BE2C (cell line): ENCODE measurements at regions not wholly inside any gene's neighbourhood (a gene's known extent, or its start where the extent isn't known, plus 50 kb on each side); places are given as distances from the start of the nearest gene placed in this dataset.

Source experiments
- DNase-seq: peaks from one replicate; pipeline ENCODE4 v3.0.0-alpha.2; 2020
- H3K27me3 ChIP-seq: fragments of 250-450 bp; sonication (Bioruptor Pico); 2 replicates; pipeline ENCODE4 v1.5.1; 2020; ENCODE audit warnings: mild to moderate bottlenecking
- H3K36me3 ChIP-seq: fragments of 250-450 bp; sonication (Bioruptor Pico); 2 replicates; pipeline ENCODE4 v1.5.1; 2020; ENCODE audit warnings: mild to moderate bottlenecking
- H3K4me1 ChIP-seq: fragments of 250-450 bp; sonication (Bioruptor Pico); 2 replicates; pipeline ENCODE4 v1.5.1; 2020
- H3K4me3 ChIP-seq: 2 replicates; pipeline ENCODE4 v1.5.1; 2011; ENCODE audit warnings: low read depth, low read length
- H3K9me3 ChIP-seq: fragments of 250-450 bp; sonication (Bioruptor Pico); 2 replicates; pipeline ENCODE4 v1.5.1; 2020
- TF ChIP-seq, protein P1 (sequence below): IDR thresholded peaks from 2 replicates; pipeline ENCODE4 v1.5.1; 2012; ENCODE audit warnings: mild to moderate bottlenecking, low read depth, low read length

DNA sequence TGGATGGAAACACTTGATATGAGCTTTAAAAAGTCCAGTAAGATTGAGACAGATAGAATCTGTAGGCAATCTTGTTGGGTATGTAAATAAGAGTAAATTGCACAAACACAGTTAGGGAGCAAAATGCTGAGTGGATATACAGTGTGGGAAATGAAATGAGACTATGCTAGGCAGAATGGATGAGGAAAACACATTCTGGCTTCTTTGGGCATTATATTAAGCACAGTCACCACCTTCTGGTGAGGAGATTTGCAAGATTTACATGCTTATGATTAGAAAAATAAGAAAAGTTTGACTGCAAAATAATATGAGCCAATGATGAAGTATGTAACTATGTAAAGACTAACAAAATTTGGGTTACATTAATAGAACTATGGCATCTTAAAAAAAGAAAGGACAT is 2165.0 kb upstream of the CELF4 start:
- Histone ChIP-seq H3K27me3 (no peaks in the 10 kb centered on the region), H3K36me3 (no peaks in the 10 kb centered on the region), H3K9me3 (no peaks in the 10 kb centered on the region), H3K4me1 (no peaks in the 10 kb centered on the region), H3K4me3 (no peak overlapping the region)
- TF ChIP-seq, protein P1, sequence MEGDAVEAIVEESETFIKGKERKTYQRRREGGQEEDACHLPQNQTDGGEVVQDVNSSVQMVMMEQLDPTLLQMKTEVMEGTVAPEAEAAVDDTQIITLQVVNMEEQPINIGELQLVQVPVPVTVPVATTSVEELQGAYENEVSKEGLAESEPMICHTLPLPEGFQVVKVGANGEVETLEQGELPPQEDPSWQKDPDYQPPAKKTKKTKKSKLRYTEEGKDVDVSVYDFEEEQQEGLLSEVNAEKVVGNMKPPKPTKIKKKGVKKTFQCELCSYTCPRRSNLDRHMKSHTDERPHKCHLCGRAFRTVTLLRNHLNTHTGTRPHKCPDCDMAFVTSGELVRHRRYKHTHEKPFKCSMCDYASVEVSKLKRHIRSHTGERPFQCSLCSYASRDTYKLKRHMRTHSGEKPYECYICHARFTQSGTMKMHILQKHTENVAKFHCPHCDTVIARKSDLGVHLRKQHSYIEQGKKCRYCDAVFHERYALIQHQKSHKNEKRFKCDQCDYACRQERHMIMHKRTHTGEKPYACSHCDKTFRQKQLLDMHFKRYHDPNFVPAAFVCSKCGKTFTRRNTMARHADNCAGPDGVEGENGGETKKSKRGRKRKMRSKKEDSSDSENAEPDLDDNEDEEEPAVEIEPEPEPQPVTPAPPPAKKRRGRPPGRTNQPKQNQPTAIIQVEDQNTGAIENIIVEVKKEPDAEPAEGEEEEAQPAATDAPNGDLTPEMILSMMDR: no peak
- no peak for DNase-seq

DNA sequence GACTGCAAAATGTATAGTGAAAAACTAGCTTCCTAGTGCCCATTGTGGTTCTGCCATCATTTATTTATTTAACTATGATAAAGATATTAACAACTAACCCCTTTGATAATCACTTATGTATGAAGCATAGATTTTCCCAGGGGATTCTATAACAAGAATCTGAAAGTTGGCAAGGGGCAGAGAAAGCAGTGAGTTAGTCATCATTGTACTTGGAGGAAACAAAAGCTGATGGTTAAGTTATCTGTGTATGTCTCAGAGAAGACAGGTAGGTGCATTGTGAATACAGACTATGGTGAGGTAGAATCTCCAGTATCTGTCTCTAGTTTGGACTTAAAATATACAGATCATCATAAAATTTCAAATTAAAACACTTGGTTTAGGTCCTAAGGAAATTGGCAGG is 2159.1 kb upstream of the CELF4 start:
- Histone ChIP-seq H3K4me1 (no peaks in the 10 kb centered on the region), H3K9me3 (no peaks in the 10 kb centered on the region), H3K27me3 (no peaks in the 10 kb centered on the region), H3K4me3 (no peak overlapping the region), H3K36me3 (no peaks in the 10 kb centered on the region)
- TF ChIP-seq, protein P1: no peak
- no peak for DNase-seq

DNA sequence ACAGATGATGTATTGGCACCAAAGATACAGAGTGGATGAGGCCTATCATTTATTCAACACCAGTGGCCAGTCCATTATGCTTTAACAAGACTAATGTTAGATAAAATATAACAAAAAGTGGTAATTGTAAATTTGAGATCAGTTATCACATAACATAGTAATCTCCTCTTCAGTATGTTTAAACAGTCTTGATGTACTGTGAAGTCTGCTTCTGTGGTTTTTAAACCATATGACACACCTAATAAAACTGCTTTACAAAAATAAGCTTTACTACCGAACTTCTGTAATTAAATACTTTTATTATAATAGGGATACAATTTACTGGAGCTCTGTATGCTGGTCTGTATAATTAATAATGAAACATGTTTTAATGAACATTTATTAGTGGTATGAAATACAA is 2156.1 kb upstream of the CELF4 start:
- H3K36me3 ChIP-seq: no peaks in the 10 kb centered on the region
- no peak for DNase-seq

DNA sequence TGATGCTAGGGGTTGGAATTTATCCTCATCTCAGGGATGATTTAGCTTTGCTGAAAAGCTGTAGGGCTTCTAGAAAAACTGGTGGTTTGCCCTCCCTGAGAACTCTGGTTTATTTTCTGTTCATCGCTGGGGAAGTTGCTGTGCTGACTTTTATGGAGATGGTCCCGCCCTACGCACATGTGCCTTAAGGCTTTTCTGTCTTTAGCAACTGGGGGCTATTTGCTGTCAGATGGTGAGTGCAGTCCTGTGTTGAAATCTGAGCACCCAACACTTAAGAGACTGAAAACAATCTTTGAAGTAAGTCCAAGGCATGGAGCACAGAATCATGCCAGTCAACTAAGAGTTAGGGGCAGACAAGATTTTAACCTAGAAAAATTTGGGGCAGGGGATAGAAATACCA is 2148.4 kb upstream of the CELF4 start:
- H3K27me3 ChIP-seq: no peaks in the 10 kb centered on the region
- H3K36me3 ChIP-seq: no peaks in the 10 kb centered on the region
- TF ChIP-seq, protein P1: no peak
- no peaks in the 10 kb centered on the region for H3K9me3 ChIP-seq
- H3K4me3 ChIP-seq: no peak overlapping the region
- DNase-seq: no peak
- no peaks in the 10 kb centered on the region for H3K4me1 ChIP-seq

More for the DNA sequence above, 2156.1 kb upstream of the CELF4 start:
- Histone ChIP-seq H3K9me3 (no peaks in the 10 kb centered on the region), H3K27me3 (no peaks in the 10 kb centered on the region), H3K4me1 (no peaks in the 10 kb centered on the region), H3K4me3 (no peak overlapping the region)
- TF ChIP-seq, protein P1: no peak

DNA sequence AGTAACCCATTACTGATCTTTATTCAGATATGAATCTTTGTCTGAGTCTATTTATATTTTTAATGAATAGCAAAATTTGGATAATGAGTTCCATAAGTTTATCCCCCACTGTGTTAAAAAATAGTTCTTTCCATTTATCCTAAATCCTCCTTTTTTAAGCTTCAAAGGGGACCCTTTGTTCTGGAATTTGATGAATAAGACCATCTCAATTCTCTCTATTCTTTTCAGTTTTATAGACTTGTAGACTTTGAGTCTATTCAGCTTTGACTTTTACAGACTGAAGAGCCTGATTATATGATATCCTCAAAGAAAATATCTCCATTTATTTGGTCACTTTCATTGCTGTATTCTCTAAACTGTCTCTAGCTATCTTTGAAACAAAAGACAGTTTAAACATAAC is 2146.1 kb upstream of the CELF4 start:
- Histone ChIP-seq H3K4me1 (no peaks in the 10 kb centered on the region), H3K27me3 (no peaks in the 10 kb centered on the region)

DNA sequence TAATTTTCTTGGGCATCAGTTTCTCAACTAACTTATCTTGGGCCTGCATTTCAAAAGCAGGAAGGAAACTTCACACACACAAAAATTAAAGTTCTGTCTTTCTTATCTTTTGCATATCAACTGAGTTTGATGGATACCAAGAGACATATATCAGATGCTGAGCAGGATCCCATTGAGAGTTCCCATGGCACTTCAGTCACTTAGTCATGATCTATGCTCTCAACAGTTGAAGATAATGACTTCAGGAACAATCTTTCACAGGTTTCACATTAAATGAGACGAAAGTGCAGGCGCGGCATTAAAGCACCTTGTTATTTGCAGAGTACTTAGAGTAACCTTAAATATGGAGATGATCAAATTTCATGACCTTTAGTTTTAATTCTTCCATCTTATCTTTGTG is 2139.8 kb upstream of the CELF4 start:
- no peaks in the 10 kb centered on the region for H3K4me1 ChIP-seq
- H3K4me3 ChIP-seq: no peak overlapping the region
- no peaks in the 10 kb centered on the region for H3K36me3 ChIP-seq
- no peak for DNase-seq
- H3K27me3 ChIP-seq: no peaks in the 10 kb centered on the region
- TF ChIP-seq, protein P1: no peak
- H3K9me3 ChIP-seq: no peaks in the 10 kb centered on the region

More for the DNA sequence above, 2146.1 kb upstream of the CELF4 start:
- Histone ChIP-seq H3K36me3 (no peaks in the 10 kb centered on the region), H3K4me3 (no peak overlapping the region), H3K9me3 (no peaks in the 10 kb centered on the region)
- no peak for DNase-seq
- TF ChIP-seq, protein P1: no peak
